Right ventricle myocardium superior (tissue), 1 donor: ENCODE measurements at regions not wholly inside any gene's neighbourhood (a gene's known extent, or its start where the extent isn't known, plus 50 kb on each side); places are given as distances from the start of the nearest gene placed in this dataset.
"Not testable (repeated sequence)": the region's sequence is repeated elsewhere in the genome, so short reads cannot be mapped to it uniquely, and the experiment has no call there.

Experiments
- ATAC-seq: fragments of 200-7000 bp; cut with Tn5 transposase; one replicate; pipeline ENCODE4 v1.9.1; 2020; ENCODE audit warnings: mild to moderate bottlenecking; ENCODE audit not compliant: poor library complexity
- DNase-seq: peaks from one replicate; pipeline ENCODE4 v3.0.0-alpha.2; 2020
- intact Hi-C: fragments of 100-400 bp; cut with DNase I; formaldehyde crosslinking; loops from one replicate; pipeline ENCODE4 v1.11.2; 2022
- donor health status: DM: no; HTN: yes; CAD: no; lungs with severe emphysema.

GRCh38 chr12:13539051-13539450 lies 342.5 kb downstream of the EMP1 start:
- ATAC-seq: no peak
- DNase-seq: no peak
- intact Hi-C loops: no loop called here

GRCh38 chr12:13538136-13538535 lies 341.6 kb downstream of the EMP1 start:
- no peak for DNase-seq
- intact Hi-C loops: no loop called here
- no peak for ATAC-seq

GRCh38 chr12:13537623-13538022 lies 341.1 kb downstream of the EMP1 start:
- intact Hi-C loops: no loop called here
- ATAC-seq (no peak), DNase-seq (no peak)

- intact Hi-C loops: no loop called here
- DNase-seq (no peak), ATAC-seq (no peak)
Measured at GRCh38 chr12:13536219-13536910, 339.8 kb downstream of the EMP1 start.

- peak; percentile 77 for ATAC-seq
- DNase-seq: peak; percentile 83
- intact Hi-C loops: loop anchor here (5.0 kb wide), 2 partner anchors 173 to 258 kb away; no protein-coding TSS in a partner anchor
Measured at GRCh38 chr12:13534645-13535398, 338.3 kb downstream of the EMP1 start.

GRCh38 chr12:13534242-13534641 lies 337.7 kb downstream of the EMP1 start:
- DNase-seq: no peak
- ATAC-seq: peak; percentile 52
- intact Hi-C loops: loop anchor here (5.0 kb wide), 2 partner anchors 172 to 257 kb away; no protein-coding TSS in a partner anchor

- intact Hi-C loops: loop anchor here (5.0 kb wide), 2 partner anchors 169 to 254 kb away; no protein-coding TSS in a partner anchor
- no peak for DNase-seq
- no peak for ATAC-seq
Measured at GRCh38 chr12:13530966-13531365, 334.4 kb downstream of the EMP1 start.

GRCh38 chr12:13526185-13526921 lies 329.8 kb downstream of the EMP1 start:
- DNase-seq, ATAC-seq, intact Hi-C loops: not testable (repeated sequence)

- DNase-seq (no peak), ATAC-seq (no peak)
- intact Hi-C loops: no loop called here
Measured at GRCh38 chr12:13523536-13524307, 327.2 kb downstream of the EMP1 start.

- ATAC-seq, DNase-seq, intact Hi-C loops: not testable (repeated sequence)
Measured at GRCh38 chr12:13518034-13518433, 321.5 kb downstream of the EMP1 start.

- DNase-seq: no peak
- no peak for ATAC-seq
- intact Hi-C loops: no loop called here
Measured at GRCh38 chr12:13509740-13510139, 313.2 kb downstream of the EMP1 start.

- intact Hi-C loops: no loop called here
- no peak for ATAC-seq
Measured at GRCh38 chr12:13505636-13506035, 309.1 kb downstream of the EMP1 start.

GRCh38 chr12:13505224-13505623 lies 308.7 kb downstream of the EMP1 start:
- intact Hi-C loops: no loop called here
- ATAC-seq (no peak), DNase-seq (no peak)

More at GRCh38 chr12:13505636-13506035, 309.1 kb downstream of the EMP1 start:
- no peak for DNase-seq

- no peak for ATAC-seq
Measured at GRCh38 chr12:13504736-13505135, 308.2 kb downstream of the EMP1 start.

GRCh38 chr12:13504074-13504473 lies 307.5 kb downstream of the EMP1 start:
- intact Hi-C loops: no loop called here
- ATAC-seq: peak; percentile 15
- DNase-seq: no peak

More at GRCh38 chr12:13504736-13505135, 308.2 kb downstream of the EMP1 start:
- no peak for DNase-seq
- intact Hi-C loops: no loop called here

GRCh38 chr12:13503094-13503835 lies 306.7 kb downstream of the EMP1 start:
- intact Hi-C loops: no loop called here
- ATAC-seq (no peak), DNase-seq (no peak)

GRCh38 chr12:13499008-13499407 lies 302.5 kb downstream of the EMP1 start:
- ATAC-seq (no peak), DNase-seq (no peak)
- intact Hi-C loops: no loop called here

- ATAC-seq (no peak), DNase-seq (no peak)
- intact Hi-C loops: no loop called here
Measured at GRCh38 chr12:13496111-13496510, 299.6 kb downstream of the EMP1 start.
